CD14-positive monocyte (primary cell): ENCODE measurements at regions not wholly inside any gene's neighbourhood (a gene's known extent, or its start where the extent isn't known, plus 50 kb on each side); places are given as distances from the start of the nearest gene placed in this dataset.

Experiments used
- DNase-seq, 3 donors: peaks; one replicate each; pipeline ENCODE4 v3.0.0-alpha.2; 2011 to 2022
- H2AFZ ChIP-seq: 2 replicates; pipeline ENCODE4 v1.6.0; 2012; ENCODE audit warnings: mild to moderate bottlenecking, low read depth, low read length, inconsistent platforms; ENCODE audit not compliant: insufficient read depth, poor library complexity, severe bottlenecking
- H3K27ac ChIP-seq, 2 donors: 1 replicate in 1 of 2; 2 replicates in 1 of 2; pipeline ENCODE4 v1.5.1; 2012 to 2013; ENCODE audit warnings: low read length in 2 of 2, control low read depth in 1 of 2, inconsistent platforms in 1 of 2, low read depth in 1 of 2, mild to moderate bottlenecking in 1 of 2
- H3K27me3 ChIP-seq, 2 donors: one replicate each; pipeline versions ENCODE4 v1.6.0 to v1.6.1; 2011 to 2013; ENCODE audit warnings: low read length in 2 of 2; ENCODE audit not compliant: control insufficient read depth in 2 of 2, insufficient read depth in 2 of 2
- H3K36me3 ChIP-seq, 2 donors: replicated peaks in 1 of 2; 1 replicate in 1 of 2; 2 replicates in 1 of 2; pipeline versions ENCODE4 v1.5.1 to v1.6.1; 2012 to 2013; ENCODE audit warnings: low read length in 2 of 2, control low read depth in 1 of 2, inconsistent platforms in 1 of 2, mild to moderate bottlenecking in 1 of 2; ENCODE audit not compliant: insufficient read depth in 2 of 2, control insufficient read depth in 1 of 2
- H3K4me1 ChIP-seq, 2 donors: 1 replicate in 1 of 2; 2 replicates in 1 of 2; pipeline versions ENCODE4 v1.5.1 to v1.6.1; 2012 to 2013; ENCODE audit warnings: low read length in 2 of 2, control low read depth in 1 of 2, inconsistent platforms in 1 of 2, mild to moderate bottlenecking in 1 of 2, moderate library complexity in 1 of 2; ENCODE audit not compliant: insufficient read depth in 2 of 2, control insufficient read depth in 1 of 2
- H3K4me2 ChIP-seq: replicated peaks from 2 replicates; pipeline ENCODE3; 2012; ENCODE audit warnings: low read length, moderate library complexity, mild to moderate bottlenecking; ENCODE audit not compliant: poor library complexity, severe bottlenecking; ENCODE audit errors: extremely low read depth
- H3K4me3 ChIP-seq, 3 experiments: fragments of 200-600 bp in 1 of 3; sonication (generic) in 1 of 3; replicated peaks in 1 of 3; 1 replicate in 2 of 3; 2 replicates in 1 of 3; pipeline ENCODE4 v1.5.1; 2011 to 2013; ENCODE audit warnings: low read length in 3 of 3, mild to moderate bottlenecking in 3 of 3, control low read depth in 2 of 3, low read depth in 2 of 3, inconsistent platforms in 1 of 3, moderate library complexity in 1 of 3
- H3K79me2 ChIP-seq: 2 replicates; pipeline ENCODE4 v1.6.0; 2012; ENCODE audit warnings: mild to moderate bottlenecking, control low read depth, inconsistent platforms, low read length, moderate library complexity; ENCODE audit not compliant: insufficient read depth
- H3K9ac ChIP-seq: 2 replicates; pipeline ENCODE4 v1.6.0; 2017; ENCODE audit warnings: low read length, mild to moderate bottlenecking; ENCODE audit not compliant: insufficient read depth, poor library complexity, severe bottlenecking
- H3K9me3 ChIP-seq, 2 donors: replicated peaks in 1 of 2; 1 replicate in 1 of 2; 2 replicates in 1 of 2; pipeline versions ENCODE4 v1.5.1 to v1.6.1; 2012 to 2013; ENCODE audit warnings: low read length in 2 of 2, control low read depth in 1 of 2; ENCODE audit not compliant: control insufficient read depth in 1 of 2, insufficient read depth in 1 of 2
- H4K20me1 ChIP-seq: 2 replicates; pipeline ENCODE4 v1.6.0; 2012; ENCODE audit warnings: mild to moderate bottlenecking, low read length, control low read depth, moderate library complexity; ENCODE audit not compliant: insufficient read depth
- H3K27ac Mint-ChIP-seq, 7 donors: one replicate each; pipeline ENCODE4 v1.8.0; 2020; ENCODE audit warnings: mild to moderate bottlenecking in 7 of 7, mixed read lengths in 7 of 7, moderate library complexity in 6 of 7, inconsistent platforms in 2 of 7
- H3K27me3 Mint-ChIP-seq, 3 donors: one replicate each; pipeline ENCODE4 v1.8.0; 2021 to 2022; ENCODE audit warnings: low read depth in 3 of 3, mild to moderate bottlenecking in 3 of 3, mixed read lengths in 3 of 3, moderate library complexity in 3 of 3, inconsistent platforms in 1 of 3
- H3K36me3 Mint-ChIP-seq, 2 donors: one replicate each; pipeline ENCODE4 v1.8.0; 2020; ENCODE audit warnings: mixed read lengths in 2 of 2, inconsistent platforms in 1 of 2, mild to moderate bottlenecking in 1 of 2
- H3K4me1 Mint-ChIP-seq: one replicate; pipeline ENCODE4 v1.8.0; 2020; ENCODE audit warnings: mild to moderate bottlenecking, mixed read lengths
- H3K4me3 Mint-ChIP-seq, 2 donors: one replicate each; pipeline ENCODE4 v1.8.0; 2020; ENCODE audit warnings: mild to moderate bottlenecking in 2 of 2, mixed read lengths in 2 of 2, moderate library complexity in 1 of 2
- H3K9me3 Mint-ChIP-seq, 7 donors: one replicate each; pipeline ENCODE4 v1.8.0; 2020 to 2022; ENCODE audit warnings: mixed read lengths in 7 of 7, mild to moderate bottlenecking in 6 of 7, moderate library complexity in 6 of 7, inconsistent platforms in 2 of 7
- whole genome bisulfite sequencing: methylation state at CpG from one replicate; pipeline ENCODE4 v1.1.5; 2013; ENCODE audit warnings: missing lambda C conversion rate; ENCODE audit not compliant: insufficient coverage; 5-methylcytosine and 5-hydroxymethylcytosine counted together
- intact Hi-C, 2 donors: fragments of 100-400 bp; cut with micrococcal nuclease; formaldehyde crosslinking; loops; one replicate each; pipeline versions ENCODE4 v1.15.0 to v1.15.1; 2023
- TF ChIP-seq, protein P1 (sequence below): fragments of 200-600 bp; IDR thresholded peaks from one replicate; pipeline ENCODE4 v1.8.0; 2022; ENCODE audit warnings: antibody characterized with exemption, mild to moderate bottlenecking

DNA sequence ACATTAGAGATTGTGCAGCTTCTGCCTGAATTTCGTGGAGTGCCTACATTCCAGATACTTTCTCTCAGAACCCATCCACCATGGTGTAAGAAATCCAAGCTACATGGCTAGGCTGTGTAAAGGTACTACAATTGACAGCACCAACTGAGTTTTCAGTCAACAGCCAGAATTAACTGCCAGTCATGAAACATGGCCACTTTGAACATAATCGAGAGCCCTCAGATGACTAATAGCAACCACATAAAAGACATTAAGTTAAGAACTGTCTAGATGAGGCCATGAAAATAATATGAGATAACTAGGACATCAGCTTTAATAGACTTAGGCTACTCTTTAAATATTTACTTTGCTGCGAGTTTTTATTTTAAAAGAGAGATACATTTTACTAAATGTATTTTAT is 1106.8 kb upstream of the LRRTM3 start:
- no peaks in the 10 kb centered on the region for H3K27me3 Mint-ChIP-seq
- H3K4me3 Mint-ChIP-seq: no peak overlapping the region
- Histone ChIP-seq H3K4me1 (no peaks in the 10 kb centered on the region), H3K4me3 (no peak overlapping the region), H3K9ac (no peak overlapping the region), H3K27me3 (no peaks in the 10 kb centered on the region), H3K79me2 (no peaks in the 10 kb centered on the region), H3K36me3 (no peaks in the 10 kb centered on the region), H2AFZ (no peak overlapping the region), H3K4me2 (no peak overlapping the region), H4K20me1 (no peaks in the 10 kb centered on the region), H3K9me3 (peaks cover 0 to 4% of the 10 kb centered on the region in 2 donors), H3K27ac (no peak overlapping the region)
- H3K4me1 Mint-ChIP-seq: no peaks in the 10 kb centered on the region
- DNase-seq: no peak
- H3K36me3 Mint-ChIP-seq: no peaks in the 10 kb centered on the region
- H3K9me3 Mint-ChIP-seq: peaks cover 1 to 9% (median 5%) of the 10 kb centered on the region in 7 donors
- intact Hi-C loops: no loop called here
- H3K27ac Mint-ChIP-seq: no peak overlapping the region
- TF ChIP-seq, protein P1, sequence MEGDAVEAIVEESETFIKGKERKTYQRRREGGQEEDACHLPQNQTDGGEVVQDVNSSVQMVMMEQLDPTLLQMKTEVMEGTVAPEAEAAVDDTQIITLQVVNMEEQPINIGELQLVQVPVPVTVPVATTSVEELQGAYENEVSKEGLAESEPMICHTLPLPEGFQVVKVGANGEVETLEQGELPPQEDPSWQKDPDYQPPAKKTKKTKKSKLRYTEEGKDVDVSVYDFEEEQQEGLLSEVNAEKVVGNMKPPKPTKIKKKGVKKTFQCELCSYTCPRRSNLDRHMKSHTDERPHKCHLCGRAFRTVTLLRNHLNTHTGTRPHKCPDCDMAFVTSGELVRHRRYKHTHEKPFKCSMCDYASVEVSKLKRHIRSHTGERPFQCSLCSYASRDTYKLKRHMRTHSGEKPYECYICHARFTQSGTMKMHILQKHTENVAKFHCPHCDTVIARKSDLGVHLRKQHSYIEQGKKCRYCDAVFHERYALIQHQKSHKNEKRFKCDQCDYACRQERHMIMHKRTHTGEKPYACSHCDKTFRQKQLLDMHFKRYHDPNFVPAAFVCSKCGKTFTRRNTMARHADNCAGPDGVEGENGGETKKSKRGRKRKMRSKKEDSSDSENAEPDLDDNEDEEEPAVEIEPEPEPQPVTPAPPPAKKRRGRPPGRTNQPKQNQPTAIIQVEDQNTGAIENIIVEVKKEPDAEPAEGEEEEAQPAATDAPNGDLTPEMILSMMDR: no peak
- WGBS: no CpG with 5 or more reads among the region's 3 CpGs

DNA sequence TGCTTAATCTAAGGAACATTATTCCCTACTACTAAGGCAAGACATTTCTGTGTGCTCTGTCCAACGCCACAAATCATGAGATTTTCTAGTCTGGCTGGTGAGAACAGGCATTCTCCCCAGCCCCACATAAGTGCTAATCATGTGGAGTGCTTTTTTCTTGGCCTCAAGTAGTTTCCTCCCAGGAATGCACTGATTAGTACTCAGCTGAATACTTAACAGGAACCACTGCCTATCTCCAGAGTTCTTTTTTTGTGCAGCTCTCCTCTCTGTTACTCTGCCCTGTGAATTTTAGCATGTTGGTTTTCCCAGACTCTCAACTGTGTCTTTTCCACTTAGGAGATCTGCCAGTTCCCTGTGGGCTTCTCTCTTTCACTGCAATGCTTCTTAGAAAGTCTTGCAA is 1098.5 kb upstream of the LRRTM3 start:
- Histone ChIP-seq H2AFZ (no peak overlapping the region), H3K27ac (no peak overlapping the region), H4K20me1 (no peaks in the 10 kb centered on the region), H3K4me1 (no peaks in the 10 kb centered on the region), H3K79me2 (no peaks in the 10 kb centered on the region), H3K36me3 (no peaks in the 10 kb centered on the region), H3K27me3 (no peaks in the 10 kb centered on the region), H3K9me3 (peaks cover 0 to 16% of the 10 kb centered on the region in 2 donors), H3K4me2 (no peak overlapping the region), H3K9ac (no peak overlapping the region), H3K4me3 (no peak overlapping the region)
- Mint-ChIP-seq H3K4me3 (no peak overlapping the region), H3K9me3 (peaks cover 6 to 18% (median 10%) of the 10 kb centered on the region in 7 donors), H3K27ac (no peak overlapping the region), H3K4me1 (no peaks in the 10 kb centered on the region), H3K27me3 (no peaks in the 10 kb centered on the region), H3K36me3 (no peaks in the 10 kb centered on the region)
- TF ChIP-seq, protein P1: no peak
- DNase-seq: no peak
- intact Hi-C loops: no loop called here
- no CpG with 5 or more reads among the region's 1 CpG for WGBS
